ENCODE measurements at regions not wholly inside any gene's neighbourhood (a gene's known extent, or its start where the extent isn't known, plus 50 kb on each side); places are given as distances from the start of the nearest gene placed in this dataset.

GRCh38 chr3:30342318-30343060 is 263.9 kb upstream of the TGFBR2 start:
- TF ChIP-seq CTCF (IDR thresholded peaks at IDR 0.05; ENCODE audit: low read depth, low read length, poor library complexity, severe bottlenecking) (no peak), EZH2phosphoT487 (IDR thresholded peaks at IDR 0.05; ENCODE audit: borderline replicate concordance, low read length) (no peak)
- Histone ChIP-seq H3K4me1 (ENCODE audit: control insufficient read depth, low read length) (no peaks in the 10 kb centered on the region), H3K27ac (ENCODE audit: low read depth, low read length) (no peak overlapping the region), H3K4me2 (ENCODE audit: low read length) (no peak overlapping the region), H3K36me3 (ENCODE audit: control insufficient read depth, low read length) (no peaks in the 10 kb centered on the region), H3F3A (ENCODE audit: control insufficient read depth, insufficient read depth) (no peaks in the 10 kb centered on the region), H3K79me2 (ENCODE audit: control insufficient read depth, low read length) (no peaks in the 10 kb centered on the region), H3K27me3 (ENCODE audit: control insufficient read depth, low read length) (no peaks in the 10 kb centered on the region), H3K9me2 (replicated peaks; ENCODE audit: control insufficient read depth, low read length) (no peaks in the 10 kb centered on the region), H3K4me3 (ENCODE audit: low read length) (no peak overlapping the region), H4K20me1 (ENCODE audit: control insufficient read depth, insufficient read depth, low read depth, low read length) (no peaks in the 10 kb centered on the region), H3K9me3 (ENCODE audit: control insufficient read depth, insufficient read depth, low read length) (no peaks in the 10 kb centered on the region)

DNA sequence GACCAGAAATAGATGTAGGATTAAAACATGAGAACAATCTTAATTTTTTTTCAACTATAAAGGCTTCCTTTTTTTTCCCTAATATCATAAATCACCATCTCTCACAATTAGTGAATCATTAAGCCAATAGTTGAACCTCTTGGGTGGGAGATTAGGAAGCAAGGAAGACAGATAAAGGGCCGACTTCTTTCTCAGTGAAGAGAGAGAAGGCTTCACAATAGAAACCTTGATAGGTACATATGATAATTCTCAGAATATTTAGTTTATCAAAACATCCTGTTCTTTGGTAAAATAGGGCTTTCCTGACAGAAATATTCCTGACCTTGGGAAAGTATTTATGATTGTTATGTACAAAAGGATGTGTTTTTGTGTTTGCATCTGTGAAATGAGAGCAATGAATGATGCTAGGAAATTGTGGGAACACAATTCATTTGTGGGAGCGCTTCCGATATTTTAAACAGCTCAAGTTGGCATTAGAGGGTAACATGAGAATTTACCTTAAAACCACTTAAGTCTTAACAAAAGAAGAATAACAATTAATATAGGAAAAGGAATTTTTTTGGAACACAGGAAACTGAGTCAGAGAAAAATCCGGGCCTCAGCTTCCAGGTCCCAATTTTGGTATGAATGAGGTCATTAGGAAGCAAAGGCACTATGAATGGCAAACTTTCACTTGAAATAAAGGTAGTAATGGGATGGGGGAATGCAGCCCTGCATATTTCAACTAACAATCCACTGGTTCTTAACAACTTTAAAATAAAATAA is 263.2 kb upstream of the TGFBR2 start:
- Histone ChIP-seq H3F3A (ENCODE audit: control insufficient read depth, insufficient read depth) (no peaks in the 10 kb centered on the region), H3K4me3 (ENCODE audit: low read length) (no peak overlapping the region), H3K4me1 (ENCODE audit: control insufficient read depth, low read length) (no peaks in the 10 kb centered on the region), H3K27ac (ENCODE audit: low read depth, low read length) (no peak overlapping the region), H3K9me3 (ENCODE audit: control insufficient read depth, insufficient read depth, low read length) (no peaks in the 10 kb centered on the region), H3K27me3 (ENCODE audit: control insufficient read depth, low read length) (no peaks in the 10 kb centered on the region), H4K20me1 (ENCODE audit: control insufficient read depth, insufficient read depth, low read depth, low read length) (no peaks in the 10 kb centered on the region), H3K36me3 (ENCODE audit: control insufficient read depth, low read length) (no peaks in the 10 kb centered on the region), H3K4me2 (ENCODE audit: low read length) (no peak overlapping the region), H3K79me2 (ENCODE audit: control insufficient read depth, low read length) (no peaks in the 10 kb centered on the region), H3K9me2 (replicated peaks; ENCODE audit: control insufficient read depth, low read length) (no peaks in the 10 kb centered on the region)
- TF ChIP-seq CTCF (IDR thresholded peaks at IDR 0.05; ENCODE audit: low read depth, low read length, poor library complexity, severe bottlenecking), result no peak
- TF ChIP-seq EZH2phosphoT487 (IDR thresholded peaks at IDR 0.05; ENCODE audit: borderline replicate concordance, low read length), result no peak

GRCh38 chr3:30343861-30344260 is 262.5 kb upstream of the TGFBR2 start:
- no peak overlapping the region for H3K4me2 ChIP-seq (ENCODE audit: low read length)
- H3K4me3 ChIP-seq (ENCODE audit: low read length), result no peak overlapping the region
- no peaks in the 10 kb centered on the region for H3K36me3 ChIP-seq (ENCODE audit: control insufficient read depth, low read length)
- H3K27ac ChIP-seq (ENCODE audit: low read depth, low read length), result no peak overlapping the region
- H3F3A ChIP-seq (ENCODE audit: control insufficient read depth, insufficient read depth), result no peaks in the 10 kb centered on the region
- no peaks in the 10 kb centered on the region for H3K79me2 ChIP-seq (ENCODE audit: control insufficient read depth, low read length)
- no peaks in the 10 kb centered on the region for H3K4me1 ChIP-seq (ENCODE audit: control insufficient read depth, low read length)
- H4K20me1 ChIP-seq (ENCODE audit: control insufficient read depth, insufficient read depth, low read depth, low read length), result no peaks in the 10 kb centered on the region
- H3K9me2 ChIP-seq (replicated peaks; ENCODE audit: control insufficient read depth, low read length), result no peaks in the 10 kb centered on the region
- no peaks in the 10 kb centered on the region for H3K27me3 ChIP-seq (ENCODE audit: control insufficient read depth, low read length)
- no peak for TF ChIP-seq CTCF (IDR thresholded peaks at IDR 0.05; ENCODE audit: low read depth, low read length, poor library complexity, severe bottlenecking)
- no peak for TF ChIP-seq EZH2phosphoT487 (IDR thresholded peaks at IDR 0.05; ENCODE audit: borderline replicate concordance, low read length)
- no peaks in the 10 kb centered on the region for H3K9me3 ChIP-seq (ENCODE audit: control insufficient read depth, insufficient read depth, low read length)

Data from DOHH2 (cell line).